OCI-LY7 (cell line): ENCODE measurements at regions not wholly inside any gene's neighbourhood (a gene's known extent, or its start where the extent isn't known, plus 50 kb on each side); places are given as distances from the start of the nearest gene placed in this dataset.

Experiments used
- CTCF ChIP-seq: fragments of 200-600 bp; sonication (generic); conservative IDR thresholded peaks from 2 replicates; pipeline ENCODE4 v1.5.1; 2014; ENCODE audit warnings: mild to moderate bottlenecking, antibody characterized with exemption, low read length, moderate library complexity, mixed read lengths
- EZH2phosphoT487 ChIP-seq: fragments of 200-600 bp; sonication (generic); IDR thresholded peaks from 2 replicates; pipeline ENCODE4 v1.6.1; 2018; ENCODE audit warnings: low read depth, borderline replicate concordance, mild to moderate bottlenecking, mixed run types, antibody characterized with exemption, low read length, moderate library complexity, mixed read lengths

- TF ChIP-seq CTCF (no peak), EZH2phosphoT487 (no peak)
Measured at GRCh38 chr7:53521638-53522184, 486.3 kb downstream of the POM121L12 start.
